ENCODE measurements at regions not wholly inside any gene's neighbourhood (a gene's known extent, or its start where the extent isn't known, plus 50 kb on each side); places are given as distances from the start of the nearest gene placed in this dataset.
A peak's percentile ranks its signal among the peaks of the same experiment; 100 is the strongest.
"Not testable (repeated sequence)": the region's sequence is repeated elsewhere in the genome, so short reads cannot be mapped to it uniquely, and the experiment has no call there.

DNA sequence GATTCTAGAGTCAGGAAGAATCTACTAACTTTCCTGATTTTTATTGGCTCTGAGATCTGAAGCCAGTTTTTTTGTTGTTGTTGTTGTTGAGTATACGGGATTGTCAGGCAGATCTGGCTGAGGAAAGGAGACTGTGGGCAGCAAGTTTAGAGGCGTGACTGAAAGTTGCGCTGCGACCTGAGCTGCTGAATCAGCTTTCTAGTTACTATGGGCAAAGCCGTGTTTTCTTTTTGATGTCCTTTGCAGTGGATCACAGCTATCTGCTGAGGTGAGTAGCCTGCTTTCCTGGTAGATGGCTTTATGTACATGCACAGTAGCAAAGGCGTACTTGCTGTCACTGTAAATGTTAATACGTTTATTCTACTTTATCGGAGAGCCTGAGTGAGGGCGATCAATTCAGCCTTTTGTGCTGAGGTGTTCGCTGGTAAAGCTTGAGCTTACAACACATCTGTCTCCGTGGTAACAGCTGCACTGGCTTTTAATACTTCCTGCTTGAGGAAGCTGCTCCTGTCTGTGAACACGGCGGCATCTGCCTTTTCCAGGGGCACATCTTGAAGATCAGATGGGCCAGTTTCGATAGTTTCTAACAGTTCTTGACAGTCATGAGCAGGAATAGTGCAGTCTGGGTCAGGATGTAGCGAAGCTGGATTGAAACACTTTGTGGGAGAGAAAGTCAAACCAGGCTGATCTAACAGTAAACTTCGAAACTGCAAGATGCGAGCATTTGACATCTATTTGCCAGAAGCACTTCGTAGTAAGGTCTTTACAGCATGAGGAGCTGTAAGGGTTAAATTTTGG, 118.9 kb downstream of the UNC93B1 start:
- H3K4me3 ChIP-seq (ENCODE audit: control insufficient read depth in 1 of 7, extremely low read depth in 1 of 7, insufficient read depth in 4 of 7, low read depth in 2 of 7, low read length in 6 of 7); H3K36me3 ChIP-seq (ENCODE audit: control insufficient read depth in 4 of 4, insufficient read depth in 4 of 4, low read length in 3 of 4); H3K27ac ChIP-seq (ENCODE audit: insufficient read depth in 1 of 2, low read depth in 1 of 2, low read length in 2 of 2, poor library complexity in 1 of 2, severe bottlenecking in 2 of 2); H3K9me3 ChIP-seq (ENCODE audit: control extremely low read depth in 1 of 5, control insufficient read depth in 4 of 5, insufficient read depth in 2 of 5, low read depth in 1 of 5, low read length in 4 of 5); POLR2A ChIA-PET; H3K4me1 ChIP-seq (ENCODE audit: control extremely low read depth in 1 of 4, control insufficient read depth in 4 of 4, insufficient read depth in 4 of 4, low read length in 3 of 4); CTCF ChIA-PET; H3K27me3 ChIP-seq (replicated peaks in 2 of 5; ENCODE audit: control insufficient read depth in 4 of 5, insufficient read depth in 5 of 5, low read length in 4 of 5): not testable (repeated sequence)
- peak in 1 of 3 donors; percentile 27 for DNase-seq
- 63% methylated on average over 8 of the region's 18 CpGs for WGBS (ENCODE audit: insufficient coverage)

DNA sequence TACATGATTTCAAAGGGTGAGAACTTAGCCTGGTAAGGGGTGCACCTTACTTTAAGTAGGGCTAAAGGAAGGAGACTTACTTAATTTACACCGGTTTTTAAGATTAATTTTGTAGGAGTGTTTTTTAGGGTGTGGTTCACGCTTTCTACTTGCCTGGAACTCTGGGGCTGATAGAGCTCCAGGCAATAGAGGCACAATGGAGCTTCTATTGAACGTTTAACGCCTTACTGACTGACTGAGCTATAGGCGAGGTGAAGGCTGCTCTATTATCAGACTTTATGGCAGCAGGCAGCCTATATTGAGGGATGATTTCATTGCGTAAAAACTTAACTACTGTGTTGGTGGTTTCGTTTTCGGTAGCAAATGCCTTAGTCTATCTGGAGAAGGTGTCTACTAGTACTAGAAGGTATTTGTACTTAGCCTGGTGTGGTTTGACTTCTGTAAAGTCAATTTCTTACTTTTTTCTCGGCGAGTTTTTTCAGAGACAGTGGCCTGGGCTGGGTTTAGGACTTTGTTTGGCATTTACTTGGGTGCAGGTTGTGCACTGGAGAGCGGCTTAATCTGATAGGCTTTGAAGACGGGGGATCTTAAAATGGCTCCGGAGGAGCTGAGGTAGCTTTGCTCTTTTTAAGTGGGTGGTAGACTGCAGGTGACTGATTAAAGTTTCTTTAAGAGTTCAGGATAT, 119.7 kb downstream of the UNC93B1 start:
- H3K27ac ChIP-seq (ENCODE audit: insufficient read depth in 1 of 2, low read depth in 1 of 2, low read length in 2 of 2, poor library complexity in 1 of 2, severe bottlenecking in 2 of 2); H3K4me3 ChIP-seq (ENCODE audit: control insufficient read depth in 1 of 7, extremely low read depth in 1 of 7, insufficient read depth in 4 of 7, low read depth in 2 of 7, low read length in 6 of 7); H3K27me3 ChIP-seq (replicated peaks in 2 of 5; ENCODE audit: control insufficient read depth in 4 of 5, insufficient read depth in 5 of 5, low read length in 4 of 5); H3K9me3 ChIP-seq (ENCODE audit: control extremely low read depth in 1 of 5, control insufficient read depth in 4 of 5, insufficient read depth in 2 of 5, low read depth in 1 of 5, low read length in 4 of 5); H3K4me1 ChIP-seq (ENCODE audit: control extremely low read depth in 1 of 4, control insufficient read depth in 4 of 4, insufficient read depth in 4 of 4, low read length in 3 of 4); DNase-seq; CTCF ChIA-PET; POLR2A ChIA-PET; H3K36me3 ChIP-seq (ENCODE audit: control insufficient read depth in 4 of 4, insufficient read depth in 4 of 4, low read length in 3 of 4): not testable (repeated sequence)
- 85% methylated on average over 3 of the region's 13 CpGs for WGBS (ENCODE audit: insufficient coverage)

DNA sequence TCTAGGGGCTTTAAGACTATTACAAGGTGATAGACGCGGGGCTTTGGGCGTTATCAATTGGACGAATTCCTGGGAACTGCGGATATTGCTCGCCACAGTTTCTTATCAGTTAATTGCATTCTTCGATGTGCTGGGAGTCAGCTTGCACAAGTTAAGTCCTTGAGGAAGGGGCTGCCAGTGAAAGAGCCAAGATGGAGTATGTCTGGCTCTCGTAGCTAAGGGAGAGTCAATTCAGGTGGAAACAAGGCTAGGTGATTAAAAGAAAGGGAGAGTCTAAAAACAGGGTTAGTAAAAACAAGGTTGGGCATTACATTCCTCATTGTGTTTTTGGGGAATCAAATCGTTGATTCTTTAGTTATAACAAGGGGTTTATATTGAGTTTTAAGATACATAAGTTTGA, 121.6 kb downstream of the UNC93B1 start:
- 93% methylated on average over 9 of the region's 9 CpGs for whole genome bisulfite sequencing (ENCODE audit: insufficient coverage)

DNA sequence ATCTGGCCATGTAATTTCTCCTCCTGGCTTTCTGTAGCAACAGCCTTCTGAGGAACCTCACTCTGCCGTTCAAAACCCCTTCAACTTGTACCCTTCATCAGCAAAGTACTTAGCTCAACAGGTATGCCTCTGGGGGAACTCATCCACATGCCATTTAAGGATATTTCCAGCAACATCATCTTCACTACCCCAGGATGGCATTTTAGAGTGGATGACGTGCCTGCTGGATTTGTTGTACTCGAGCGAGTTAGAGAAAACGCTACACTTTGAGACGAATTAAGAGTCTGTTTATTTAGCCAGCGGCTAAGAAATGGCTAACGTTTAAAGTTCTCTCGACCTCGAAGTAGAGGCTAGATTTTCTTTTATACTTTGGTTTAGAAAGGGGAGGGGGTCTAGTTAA, 122.1 kb downstream of the UNC93B1 start:
- H3K27ac ChIP-seq (ENCODE audit: insufficient read depth in 1 of 2, low read depth in 1 of 2, low read length in 2 of 2, poor library complexity in 1 of 2, severe bottlenecking in 2 of 2); H3K4me1 ChIP-seq (ENCODE audit: control extremely low read depth in 1 of 4, control insufficient read depth in 4 of 4, insufficient read depth in 4 of 4, low read length in 3 of 4); H3K27me3 ChIP-seq (replicated peaks in 2 of 5; ENCODE audit: control insufficient read depth in 4 of 5, insufficient read depth in 5 of 5, low read length in 4 of 5); DNase-seq; POLR2A ChIA-PET; CTCF ChIA-PET; H3K4me3 ChIP-seq (ENCODE audit: control insufficient read depth in 1 of 7, extremely low read depth in 1 of 7, insufficient read depth in 4 of 7, low read depth in 2 of 7, low read length in 6 of 7); H3K9me3 ChIP-seq (ENCODE audit: control extremely low read depth in 1 of 5, control insufficient read depth in 4 of 5, insufficient read depth in 2 of 5, low read depth in 1 of 5, low read length in 4 of 5); H3K36me3 ChIP-seq (ENCODE audit: control insufficient read depth in 4 of 4, insufficient read depth in 4 of 4, low read length in 3 of 4): not testable (repeated sequence)
- WGBS (ENCODE audit: insufficient coverage): 83% methylated on average over 2 of the region's 10 CpGs

More for the DNA sequence above, 121.6 kb downstream of the UNC93B1 start:
- POLR2A ChIA-PET; H3K36me3 ChIP-seq (ENCODE audit: control insufficient read depth in 4 of 4, insufficient read depth in 4 of 4, low read length in 3 of 4); DNase-seq; H3K27ac ChIP-seq (ENCODE audit: insufficient read depth in 1 of 2, low read depth in 1 of 2, low read length in 2 of 2, poor library complexity in 1 of 2, severe bottlenecking in 2 of 2); H3K4me1 ChIP-seq (ENCODE audit: control extremely low read depth in 1 of 4, control insufficient read depth in 4 of 4, insufficient read depth in 4 of 4, low read length in 3 of 4); H3K9me3 ChIP-seq (ENCODE audit: control extremely low read depth in 1 of 5, control insufficient read depth in 4 of 5, insufficient read depth in 2 of 5, low read depth in 1 of 5, low read length in 4 of 5); H3K4me3 ChIP-seq (ENCODE audit: control insufficient read depth in 1 of 7, extremely low read depth in 1 of 7, insufficient read depth in 4 of 7, low read depth in 2 of 7, low read length in 6 of 7); CTCF ChIA-PET; H3K27me3 ChIP-seq (replicated peaks in 2 of 5; ENCODE audit: control insufficient read depth in 4 of 5, insufficient read depth in 5 of 5, low read length in 4 of 5): not testable (repeated sequence)

DNA sequence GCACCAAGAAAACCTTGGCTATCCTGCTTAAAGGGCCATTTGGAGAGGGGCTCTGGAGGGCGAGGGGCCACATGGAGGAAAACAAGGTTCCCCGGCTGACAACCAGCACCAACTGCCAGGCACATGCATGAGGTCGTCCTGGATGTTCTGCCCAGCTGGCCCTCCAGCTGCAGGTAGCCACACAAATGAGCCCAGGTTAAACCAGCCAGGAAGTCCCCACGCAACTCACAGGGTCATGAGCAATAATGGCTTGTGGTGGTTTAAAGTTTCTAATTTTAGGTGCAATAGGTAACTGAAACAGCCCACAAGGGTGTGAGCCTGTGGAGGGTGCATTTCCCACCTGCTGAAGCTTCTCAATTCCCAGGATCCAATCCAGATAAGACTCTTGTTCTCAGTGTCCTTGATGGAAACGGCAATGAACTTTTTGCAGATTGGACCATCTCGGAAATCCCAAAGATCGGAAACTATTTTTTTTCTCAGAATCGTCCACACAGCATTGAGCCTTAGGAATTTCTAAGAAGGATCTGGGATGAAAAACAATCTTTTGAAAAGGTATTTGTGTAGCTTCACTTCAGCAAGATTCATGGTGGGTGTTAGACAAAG, 123.2 kb downstream of the UNC93B1 start:
- H3K27me3 ChIP-seq (replicated peaks in 2 of 5; ENCODE audit: control insufficient read depth in 4 of 5, insufficient read depth in 5 of 5, low read length in 4 of 5); CTCF ChIA-PET; H3K9me3 ChIP-seq (ENCODE audit: control extremely low read depth in 1 of 5, control insufficient read depth in 4 of 5, insufficient read depth in 2 of 5, low read depth in 1 of 5, low read length in 4 of 5); H3K4me1 ChIP-seq (ENCODE audit: control extremely low read depth in 1 of 4, control insufficient read depth in 4 of 4, insufficient read depth in 4 of 4, low read length in 3 of 4); H3K36me3 ChIP-seq (ENCODE audit: control insufficient read depth in 4 of 4, insufficient read depth in 4 of 4, low read length in 3 of 4); H3K4me3 ChIP-seq (ENCODE audit: control insufficient read depth in 1 of 7, extremely low read depth in 1 of 7, insufficient read depth in 4 of 7, low read depth in 2 of 7, low read length in 6 of 7); H3K27ac ChIP-seq (ENCODE audit: insufficient read depth in 1 of 2, low read depth in 1 of 2, low read length in 2 of 2, poor library complexity in 1 of 2, severe bottlenecking in 2 of 2); DNase-seq; POLR2A ChIA-PET: not testable (repeated sequence)
- 94% methylated on average over 7 of the region's 8 CpGs for WGBS (ENCODE audit: insufficient coverage)

DNA sequence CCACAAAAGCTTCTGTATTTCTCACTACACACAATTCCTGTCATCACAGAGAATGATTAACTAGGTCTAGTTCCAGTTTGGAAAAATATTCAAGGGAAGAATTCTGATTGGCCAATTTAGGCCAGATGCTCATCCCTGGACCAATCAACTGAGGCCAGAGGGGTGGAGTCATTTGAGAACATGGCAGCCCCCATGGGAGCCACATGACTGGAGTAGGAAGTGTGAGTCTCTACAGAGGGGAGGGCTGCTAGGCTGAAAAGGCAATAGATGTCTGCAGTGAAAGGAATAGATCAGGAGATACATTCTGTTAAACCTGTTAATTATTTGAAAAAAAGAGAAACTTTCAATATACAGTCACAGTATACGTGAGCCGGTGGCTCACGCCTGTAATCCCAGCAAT, 125.2 kb downstream of the UNC93B1 start:
- POLR2A ChIA-PET; H3K27me3 ChIP-seq (replicated peaks in 2 of 5; ENCODE audit: control insufficient read depth in 4 of 5, insufficient read depth in 5 of 5, low read length in 4 of 5); CTCF ChIA-PET; H3K4me3 ChIP-seq (ENCODE audit: control insufficient read depth in 1 of 7, extremely low read depth in 1 of 7, insufficient read depth in 4 of 7, low read depth in 2 of 7, low read length in 6 of 7); H3K4me1 ChIP-seq (ENCODE audit: control extremely low read depth in 1 of 4, control insufficient read depth in 4 of 4, insufficient read depth in 4 of 4, low read length in 3 of 4); H3K36me3 ChIP-seq (ENCODE audit: control insufficient read depth in 4 of 4, insufficient read depth in 4 of 4, low read length in 3 of 4); H3K9me3 ChIP-seq (ENCODE audit: control extremely low read depth in 1 of 5, control insufficient read depth in 4 of 5, insufficient read depth in 2 of 5, low read depth in 1 of 5, low read length in 4 of 5); H3K27ac ChIP-seq (ENCODE audit: insufficient read depth in 1 of 2, low read depth in 1 of 2, low read length in 2 of 2, poor library complexity in 1 of 2, severe bottlenecking in 2 of 2): not testable (repeated sequence)
- DNase-seq: peak in 2 of 3 donors; percentile 6 to 7
- WGBS (ENCODE audit: insufficient coverage): 100% methylated on average over 3 of the region's 3 CpGs

DNA sequence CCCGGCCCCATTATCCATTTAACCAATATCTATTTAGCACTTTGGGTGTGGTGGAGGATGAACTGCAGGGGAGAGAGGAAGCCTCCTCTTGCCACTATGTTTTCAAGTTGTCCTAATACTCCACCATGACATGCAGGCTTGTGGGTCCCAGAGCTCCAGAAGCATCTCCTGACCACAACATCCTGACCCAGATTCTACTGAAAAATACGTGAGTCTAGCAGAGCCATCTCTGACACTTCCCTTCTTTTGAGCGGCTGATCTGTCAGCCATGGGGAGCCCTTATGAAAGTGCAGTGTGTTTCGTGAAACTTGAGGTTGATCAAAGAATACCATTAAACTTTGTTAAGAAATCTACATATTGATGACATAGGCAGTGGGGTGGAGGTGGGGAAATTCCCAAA, 126.6 kb downstream of the UNC93B1 start:
- H3K27ac ChIP-seq (ENCODE audit: insufficient read depth in 1 of 2, low read depth in 1 of 2, low read length in 2 of 2, poor library complexity in 1 of 2, severe bottlenecking in 2 of 2); POLR2A ChIA-PET; DNase-seq; H3K9me3 ChIP-seq (ENCODE audit: control extremely low read depth in 1 of 5, control insufficient read depth in 4 of 5, insufficient read depth in 2 of 5, low read depth in 1 of 5, low read length in 4 of 5); H3K36me3 ChIP-seq (ENCODE audit: control insufficient read depth in 4 of 4, insufficient read depth in 4 of 4, low read length in 3 of 4); H3K4me1 ChIP-seq (ENCODE audit: control extremely low read depth in 1 of 4, control insufficient read depth in 4 of 4, insufficient read depth in 4 of 4, low read length in 3 of 4); CTCF ChIA-PET; H3K4me3 ChIP-seq (ENCODE audit: control insufficient read depth in 1 of 7, extremely low read depth in 1 of 7, insufficient read depth in 4 of 7, low read depth in 2 of 7, low read length in 6 of 7); H3K27me3 ChIP-seq (replicated peaks in 2 of 5; ENCODE audit: control insufficient read depth in 4 of 5, insufficient read depth in 5 of 5, low read length in 4 of 5): not testable (repeated sequence)
- WGBS (ENCODE audit: insufficient coverage): no CpG with 5 or more reads among the region's 4 CpGs

All from common myeloid progenitor, CD34-positive (primary cell).